ENCODE measurements at regions not wholly inside any gene's neighbourhood (a gene's known extent, or its start where the extent isn't known, plus 50 kb on each side); places are given as distances from the start of the nearest gene placed in this dataset.

- Histone ChIP-seq H4K5ac (ENCODE audit: insufficient read length, low read depth, low read length) (no peak overlapping the region), H3K56ac (ENCODE audit: insufficient read length, low read depth, low read length) (no peak overlapping the region), H3K4ac (ENCODE audit: low read depth, low read length) (no peak overlapping the region), H3T11ph (ENCODE audit: low read length) (no peak overlapping the region), H3K79me2 (ENCODE audit: insufficient read depth, low read length) (no peaks in the 10 kb centered on the region), H3K4me1 (ENCODE audit: insufficient read depth, low read length) (no peaks in the 10 kb centered on the region), H3K18ac (ENCODE audit: insufficient read length, low read depth, low read length) (no peak overlapping the region), H3K4me2 (ENCODE audit: insufficient read depth, insufficient read length, low read length) (no peak overlapping the region), H3K14ac (ENCODE audit: insufficient read depth, low read length) (no peak overlapping the region), H3K23ac (ENCODE audit: insufficient read length, low read depth, low read length) (no peak overlapping the region), H3K23me2 (ENCODE audit: insufficient read length, low read depth, low read length, poor library complexity, severe bottlenecking) (no peaks in the 10 kb centered on the region), H2AK5ac (ENCODE audit: insufficient read length, low read length) (no peak overlapping the region), H4K20me1 (ENCODE audit: control insufficient read depth, insufficient read depth, insufficient read length) (no peaks in the 10 kb centered on the region), H2BK20ac (ENCODE audit: low read depth, low read length, poor library complexity, severe bottlenecking) (no peak overlapping the region), H3K79me1 (ENCODE audit: insufficient read depth, low read depth, low read length, poor library complexity, severe bottlenecking) (no peaks in the 10 kb centered on the region), H3K9ac (ENCODE audit: extremely low read depth, insufficient read length, low read length) (no peak overlapping the region), H3K27me3 (ENCODE audit: insufficient read depth, low read length) (no peaks in the 10 kb centered on the region), H3K27ac (ENCODE audit: insufficient read length, low read depth, low read length) (no peak overlapping the region), H4K8ac (replicated peaks; ENCODE audit: insufficient read length, low read depth, low read length) (no peak overlapping the region), H2BK12ac (ENCODE audit: insufficient read length, low read depth, low read length) (no peak overlapping the region), H2BK120ac (ENCODE audit: low read depth, low read length, poor library complexity, severe bottlenecking) (no peak overlapping the region), H4K91ac (ENCODE audit: insufficient read length, low read depth, low read length) (no peak overlapping the region), H2AFZ (ENCODE audit: low read length) (no peak overlapping the region), H2BK15ac (ENCODE audit: low read depth, low read length) (no peak overlapping the region), H3K9me3 (ENCODE audit: control insufficient read depth, low read depth, low read length) (no peaks in the 10 kb centered on the region), H2BK5ac (ENCODE audit: insufficient read length, low read length) (no peak overlapping the region)
- no peak for TF ChIP-seq CTCF (conservative IDR thresholded peaks at IDR 0.05)
- H3K9me3 Mint-ChIP-seq, result peaks cover 0 to 5% of the 10 kb centered on the region in 2 experiments; a peak in 2 of 5 replicates
- no peak for DNase-seq
- WGBS (ENCODE audit: extremely low coverage, insufficient read length, low lambda C conversion rate), result no CpG with 5 or more reads among the region's 1 CpG
- no peaks in the 10 kb centered on the region for H3K27me3 Mint-ChIP-seq (ENCODE audit: low read depth)
- H3K4me1 Mint-ChIP-seq, result no peaks in the 10 kb centered on the region
- no peak overlapping the region for H3K4me3 Mint-ChIP-seq
- no peaks in the 10 kb centered on the region; a peak in 1 of 7 replicates for H3K36me3 Mint-ChIP-seq (ENCODE audit: insufficient read depth in 1 of 3, low read depth in 3 of 3)
- H3K27ac Mint-ChIP-seq, result no peak overlapping the region
These were observed 120.8 kb upstream of the PCDH20 start for GRCh38 chr13:61536433-61536832.
